Heart left ventricle (tissue), 13 donors: ENCODE measurements at regions not wholly inside any gene's neighbourhood (a gene's known extent, or its start where the extent isn't known, plus 50 kb on each side); places are given as distances from the start of the nearest gene placed in this dataset.

ENCODE experiments used
- POLR2A ChIP-seq, 2 donors: fragments of 450-650 bp; IDR thresholded peaks; one replicate each; pipeline ENCODE4 v1.6.1; 2017; ENCODE audit warnings: antibody characterized with exemption in 2 of 2, mild to moderate bottlenecking in 2 of 2, moderate library complexity in 2 of 2
- TF ChIP-seq, protein P1 (sequence below), 12 donors: fragments of 200-600 bp; sonication (generic) in 4 of 12; IDR thresholded peaks; one replicate each; pipeline versions ENCODE4 v1.5.0 to v1.8.0; 2018 to 2022; ENCODE audit warnings: antibody characterized with exemption in 12 of 12, mild to moderate bottlenecking in 5 of 12
- donor health status: ischemic (EF 13 %, LVEDD 7.1; RV severe dilation, severe dysfunction).
- donor health status: DM: no; HTN: yes; CAD: no.
- donor health status: DM: no; HTN: no; CAD: no.
- donor health status: ischemic (EF 25% LVEDD 6.9; RV normal size, moderate dysfunction).
- donor health status: ischemic (EF 25% LVEDD 5.7; RV mildly dilated, moderate dysfunction).
- donor health status: ischemic (EF 35%, LVEDD 5.7; RV mildly dilated, moderate dysfunction).
- donor health status: nonischemic (EF 11% LVEDD 7.7; RV severe dilation, severe dysfunction).
- donor health status: DM: yes; HTN: yes; CAD: no.
- donor health status: PGD.
- donor health status: ischemic (EF 29% LVEDD 5.4; RV normal size, mild dysfunction).
- donor health status: nonischemic (EF 23%, LVEDD 6.1; RV moderate dilation, normal function).

DNA sequence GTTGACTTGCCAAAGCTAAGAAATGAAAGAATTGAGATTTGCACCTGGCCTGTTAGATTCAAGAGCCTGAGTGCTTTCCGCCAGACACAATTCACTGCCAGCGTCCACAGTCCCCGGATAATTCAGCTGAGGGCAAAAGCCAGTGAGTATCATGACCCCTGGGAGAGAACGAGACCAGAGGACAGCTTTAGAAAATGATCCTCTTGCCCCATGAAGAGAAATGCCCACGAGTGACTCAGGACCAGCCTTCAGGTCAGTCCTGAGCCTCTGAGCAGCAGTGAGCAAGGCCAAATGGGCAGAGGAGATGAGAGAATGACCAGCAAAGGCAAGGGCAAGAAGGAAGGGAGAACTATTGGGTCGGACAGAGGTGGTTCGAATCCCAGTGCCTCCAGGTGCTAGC, 273.5 kb downstream of the FAM43A start:
- TF ChIP-seq, protein P1, sequence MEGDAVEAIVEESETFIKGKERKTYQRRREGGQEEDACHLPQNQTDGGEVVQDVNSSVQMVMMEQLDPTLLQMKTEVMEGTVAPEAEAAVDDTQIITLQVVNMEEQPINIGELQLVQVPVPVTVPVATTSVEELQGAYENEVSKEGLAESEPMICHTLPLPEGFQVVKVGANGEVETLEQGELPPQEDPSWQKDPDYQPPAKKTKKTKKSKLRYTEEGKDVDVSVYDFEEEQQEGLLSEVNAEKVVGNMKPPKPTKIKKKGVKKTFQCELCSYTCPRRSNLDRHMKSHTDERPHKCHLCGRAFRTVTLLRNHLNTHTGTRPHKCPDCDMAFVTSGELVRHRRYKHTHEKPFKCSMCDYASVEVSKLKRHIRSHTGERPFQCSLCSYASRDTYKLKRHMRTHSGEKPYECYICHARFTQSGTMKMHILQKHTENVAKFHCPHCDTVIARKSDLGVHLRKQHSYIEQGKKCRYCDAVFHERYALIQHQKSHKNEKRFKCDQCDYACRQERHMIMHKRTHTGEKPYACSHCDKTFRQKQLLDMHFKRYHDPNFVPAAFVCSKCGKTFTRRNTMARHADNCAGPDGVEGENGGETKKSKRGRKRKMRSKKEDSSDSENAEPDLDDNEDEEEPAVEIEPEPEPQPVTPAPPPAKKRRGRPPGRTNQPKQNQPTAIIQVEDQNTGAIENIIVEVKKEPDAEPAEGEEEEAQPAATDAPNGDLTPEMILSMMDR (IDR thresholded peaks at IDR 0.05) = no peak
- no peak for TF ChIP-seq POLR2A (IDR thresholded peaks at IDR 0.05)
